ENCODE measurements at regions not wholly inside any gene's neighbourhood (a gene's known extent, or its start where the extent isn't known, plus 50 kb on each side); places are given as distances from the start of the nearest gene placed in this dataset.

DNA sequence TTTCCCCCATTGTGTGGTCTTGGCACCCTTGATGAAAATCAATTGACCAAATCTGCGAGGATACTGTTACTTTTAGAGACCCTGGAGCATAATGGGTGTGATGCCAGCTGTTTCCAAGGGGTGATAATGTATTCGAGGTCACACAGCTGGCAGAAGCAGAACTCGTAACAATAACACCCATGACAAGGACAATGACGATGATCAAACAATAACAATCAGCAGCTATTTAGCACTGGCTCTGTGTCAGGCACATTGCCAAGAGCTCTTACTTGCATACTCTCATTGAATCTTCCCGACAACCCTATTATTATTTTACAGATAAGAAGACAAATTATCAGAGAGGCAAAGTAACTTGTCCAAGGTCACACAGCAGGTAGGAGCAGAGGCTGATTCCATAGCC, 223.7 kb upstream of the MSX2 start:
- WGBS, result 67% methylated on average over 5 of the region's 5 CpGs
- no peak overlapping the region for H3K27ac ChIP-seq
- H3K9me3 ChIP-seq, result peaks cover 12% of the 10 kb centered on the region
- TF ChIP-seq POLR2AphosphoS5 (IDR thresholded peaks at IDR 0.05), result no peak
- no peak for TF ChIP-seq POLR2A (IDR thresholded peaks at IDR 0.05)
- no peak for TF ChIP-seq EP300 (IDR thresholded peaks at IDR 0.05)
- TF ChIP-seq, protein P1, sequence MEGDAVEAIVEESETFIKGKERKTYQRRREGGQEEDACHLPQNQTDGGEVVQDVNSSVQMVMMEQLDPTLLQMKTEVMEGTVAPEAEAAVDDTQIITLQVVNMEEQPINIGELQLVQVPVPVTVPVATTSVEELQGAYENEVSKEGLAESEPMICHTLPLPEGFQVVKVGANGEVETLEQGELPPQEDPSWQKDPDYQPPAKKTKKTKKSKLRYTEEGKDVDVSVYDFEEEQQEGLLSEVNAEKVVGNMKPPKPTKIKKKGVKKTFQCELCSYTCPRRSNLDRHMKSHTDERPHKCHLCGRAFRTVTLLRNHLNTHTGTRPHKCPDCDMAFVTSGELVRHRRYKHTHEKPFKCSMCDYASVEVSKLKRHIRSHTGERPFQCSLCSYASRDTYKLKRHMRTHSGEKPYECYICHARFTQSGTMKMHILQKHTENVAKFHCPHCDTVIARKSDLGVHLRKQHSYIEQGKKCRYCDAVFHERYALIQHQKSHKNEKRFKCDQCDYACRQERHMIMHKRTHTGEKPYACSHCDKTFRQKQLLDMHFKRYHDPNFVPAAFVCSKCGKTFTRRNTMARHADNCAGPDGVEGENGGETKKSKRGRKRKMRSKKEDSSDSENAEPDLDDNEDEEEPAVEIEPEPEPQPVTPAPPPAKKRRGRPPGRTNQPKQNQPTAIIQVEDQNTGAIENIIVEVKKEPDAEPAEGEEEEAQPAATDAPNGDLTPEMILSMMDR (IDR thresholded peaks at IDR 0.05), result no peak
- no peak overlapping the region for H3K4me3 ChIP-seq
- peaks cover 14% of the 10 kb centered on the region for H3K4me1 ChIP-seq
- no peaks in the 10 kb centered on the region for H3K27me3 ChIP-seq
- no peak for DNase-seq (ENCODE audit: low spot score in 2 of 2)
- no peaks in the 10 kb centered on the region for H3K36me3 ChIP-seq

DNA sequence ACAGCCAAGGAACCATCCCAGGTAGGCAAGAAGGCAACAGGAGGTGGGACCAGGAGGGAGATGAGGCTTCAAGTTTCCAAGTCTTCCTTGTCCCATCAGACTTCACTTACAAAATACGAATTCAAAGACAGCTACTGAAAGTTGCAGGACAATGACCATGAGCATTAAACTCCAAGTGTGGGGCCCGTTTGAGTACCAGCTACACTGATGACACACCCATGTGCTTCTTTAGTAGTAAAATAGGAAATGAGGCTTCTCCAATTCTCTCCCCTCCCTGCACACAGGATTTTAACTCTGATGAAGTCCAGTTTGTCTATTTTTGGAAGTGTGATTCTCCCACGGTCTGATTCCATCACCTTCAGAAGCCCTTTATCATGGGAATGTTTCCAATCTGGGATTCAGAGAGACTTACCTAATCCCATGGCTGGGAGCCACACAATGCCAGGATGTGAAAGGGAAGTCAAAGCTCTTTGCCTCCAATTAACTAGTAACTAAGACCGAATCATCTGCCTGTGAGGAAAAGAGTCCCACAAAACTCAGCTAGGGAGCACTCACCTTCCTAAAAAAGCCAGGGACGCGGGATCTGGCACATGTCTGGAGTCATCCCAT, 222.8 kb upstream of the MSX2 start:
- no peak overlapping the region for H3K27ac ChIP-seq
- no peaks in the 10 kb centered on the region for H3K36me3 ChIP-seq
- no peak for DNase-seq (ENCODE audit: low spot score in 2 of 2)
- TF ChIP-seq EP300 (IDR thresholded peaks at IDR 0.05), result no peak
- no peak for TF ChIP-seq POLR2AphosphoS5 (IDR thresholded peaks at IDR 0.05)
- TF ChIP-seq, protein P1 (IDR thresholded peaks at IDR 0.05), result no peak
- TF ChIP-seq POLR2A (IDR thresholded peaks at IDR 0.05), result no peak
- WGBS, result 39% methylated on average over 6 of the region's 6 CpGs
- peaks cover 12% of the 10 kb centered on the region for H3K9me3 ChIP-seq
- H3K4me3 ChIP-seq, result no peak overlapping the region
- H3K4me1 ChIP-seq, result peaks cover 13% of the 10 kb centered on the region
- H3K27me3 ChIP-seq, result no peaks in the 10 kb centered on the region

DNA sequence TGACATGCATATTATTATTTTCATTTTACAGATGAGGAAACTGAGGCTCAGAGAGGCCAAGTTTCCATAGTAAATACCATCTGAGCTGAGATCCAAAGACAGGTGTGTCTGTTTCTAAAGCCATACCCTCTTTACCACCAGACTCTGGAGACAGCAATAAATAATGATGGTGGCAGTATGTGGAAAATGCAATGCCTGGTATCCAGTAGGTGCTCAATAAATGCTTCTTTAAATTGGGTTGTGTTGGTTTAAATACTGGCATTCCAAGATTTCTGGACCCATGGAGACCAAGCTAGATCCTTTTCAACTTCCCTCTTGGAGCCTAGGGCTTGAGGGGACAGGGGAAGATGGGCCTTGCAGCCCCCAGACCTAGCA, 221.3 kb upstream of the MSX2 start:
- no peak overlapping the region for H3K4me3 ChIP-seq

DNA sequence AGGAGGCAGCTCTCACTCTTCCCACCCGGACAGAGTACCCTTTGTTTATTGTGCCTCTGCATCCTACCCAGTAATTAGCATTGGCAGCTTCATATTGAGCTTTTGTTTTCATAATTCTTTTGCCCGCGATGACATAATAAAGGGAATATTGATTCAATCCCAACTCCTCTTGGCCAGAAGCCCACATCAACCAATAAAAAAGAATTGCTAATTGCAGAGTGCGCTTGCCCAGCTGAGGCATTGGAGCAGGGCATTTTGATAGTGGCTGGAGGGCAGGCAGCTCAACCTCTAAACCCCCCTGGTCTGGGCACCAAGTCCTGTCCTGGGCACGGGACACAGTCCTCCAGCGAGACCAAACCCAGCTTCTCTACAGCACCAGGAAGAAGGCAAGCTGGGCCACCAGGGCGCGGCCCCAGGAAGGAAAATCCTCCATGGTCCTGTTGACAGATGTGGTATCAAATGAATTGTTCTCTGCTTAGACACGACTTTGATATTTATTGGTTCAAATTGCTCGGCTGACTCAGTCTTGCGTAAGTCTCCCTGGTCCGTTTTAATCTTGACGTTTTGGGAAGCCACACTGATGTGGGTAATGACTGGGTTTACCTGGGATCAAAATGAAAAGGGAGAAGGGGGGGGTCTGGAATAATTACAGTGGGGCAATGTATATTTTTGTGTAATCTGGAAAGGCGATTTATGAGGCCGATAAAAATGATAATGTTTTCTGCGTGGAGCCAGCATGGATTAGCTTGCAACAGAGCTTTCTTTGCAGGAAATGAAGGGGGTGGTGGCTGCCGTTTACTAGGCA, 220.7 kb upstream of the MSX2 start:
- no peaks in the 10 kb centered on the region for H3K36me3 ChIP-seq
- H3K4me3 ChIP-seq, result peak overlapping the region; percentile 15
- no peak overlapping the region for H3K27ac ChIP-seq
- WGBS, result 39% methylated on average over 16 of the region's 17 CpGs
- no peak for DNase-seq (ENCODE audit: low spot score in 2 of 2)
- peaks cover 11% of the 10 kb centered on the region for H3K4me1 ChIP-seq
- H3K27me3 ChIP-seq, result no peaks in the 10 kb centered on the region
- H3K9me3 ChIP-seq, result peaks cover 3% of the 10 kb centered on the region
- TF ChIP-seq EP300 (IDR thresholded peaks at IDR 0.05) (no peak), POLR2A (IDR thresholded peaks at IDR 0.05) (no peak), POLR2AphosphoS5 (IDR thresholded peaks at IDR 0.05) (no peak)
- TF ChIP-seq, protein P1 (IDR thresholded peaks at IDR 0.05), result no peak

More for the DNA sequence above, 221.3 kb upstream of the MSX2 start:
- Histone ChIP-seq H3K9me3 (peaks cover 9% of the 10 kb centered on the region), H3K27ac (no peak overlapping the region), H3K4me1 (peaks cover 11% of the 10 kb centered on the region), H3K27me3 (no peaks in the 10 kb centered on the region), H3K36me3 (no peaks in the 10 kb centered on the region)
- no peak for TF ChIP-seq POLR2AphosphoS5 (IDR thresholded peaks at IDR 0.05)
- no peak for TF ChIP-seq EP300 (IDR thresholded peaks at IDR 0.05)
- TF ChIP-seq, protein P1 (IDR thresholded peaks at IDR 0.05), result no peak
- no peak for TF ChIP-seq POLR2A (IDR thresholded peaks at IDR 0.05)
- no peak for DNase-seq (ENCODE audit: low spot score in 2 of 2)

DNA sequence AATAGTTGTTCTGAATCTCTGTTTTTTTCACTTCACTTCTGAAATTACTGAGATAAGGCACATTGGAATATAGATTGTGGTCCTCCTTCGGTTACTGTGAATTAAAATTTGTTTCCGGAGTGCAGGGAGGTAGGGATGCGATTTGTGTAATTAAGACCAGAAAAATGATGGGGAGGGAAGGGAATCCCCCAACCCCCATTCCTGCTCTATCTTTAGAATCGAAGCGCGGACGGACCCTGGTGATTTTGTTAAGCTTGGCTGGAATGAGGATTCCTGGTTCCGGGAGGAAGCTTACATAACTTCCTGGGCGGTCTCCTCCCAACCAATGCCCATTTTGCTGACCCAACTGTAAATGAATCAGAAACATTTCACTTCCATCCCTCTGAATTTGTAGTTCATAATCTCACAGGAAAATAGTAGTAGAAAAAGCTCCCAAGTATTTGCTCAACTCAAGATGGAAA, 220.1 kb upstream of the MSX2 start:
- Histone ChIP-seq H3K4me1 (peaks cover 11% of the 10 kb centered on the region), H3K36me3 (no peaks in the 10 kb centered on the region), H3K27ac (no peak overlapping the region), H3K27me3 (no peaks in the 10 kb centered on the region), H3K4me3 (peak overlapping the region; percentile 15), H3K9me3 (no peaks in the 10 kb centered on the region)
- TF ChIP-seq, protein P1 (IDR thresholded peaks at IDR 0.05), result no peak
- TF ChIP-seq EP300 (IDR thresholded peaks at IDR 0.05), result no peak
- 73% methylated on average over 8 of the region's 9 CpGs for WGBS
- DNase-seq (ENCODE audit: low spot score in 2 of 2), result no peak

Measured in suprapubic skin (tissue), 4 donors.